NCI-H2196 treated with DMSO at 0.1 percent for 48 hours (cell line): ENCODE measurements at regions not wholly inside any gene's neighbourhood (a gene's known extent, or its start where the extent isn't known, plus 50 kb on each side); places are given as distances from the start of the nearest gene placed in this dataset.
"Not testable (repeated sequence)": the region's sequence is repeated elsewhere in the genome, so short reads cannot be mapped to it uniquely, and the experiment has no call there.

Experiments used
- DNase-seq: peaks from one replicate; lab custom pipeline; 2025; ENCODE audit not compliant: unreplicated experiment; lab: John Stamatoyannopoulos, UW

- no peak for DNase-seq
Measured at GRCh38 chr2:224180810-224181209, 141.7 kb upstream of the SERPINE2 start.

- no peak for DNase-seq
Measured at GRCh38 chr2:224178056-224178455, 139.0 kb upstream of the SERPINE2 start.

GRCh38 chr2:224175538-224175937, 136.5 kb upstream of the SERPINE2 start:
- DNase-seq = no peak

- no peak for DNase-seq
Measured at GRCh38 chr2:224174990-224175389, 135.9 kb upstream of the SERPINE2 start.

DNA sequence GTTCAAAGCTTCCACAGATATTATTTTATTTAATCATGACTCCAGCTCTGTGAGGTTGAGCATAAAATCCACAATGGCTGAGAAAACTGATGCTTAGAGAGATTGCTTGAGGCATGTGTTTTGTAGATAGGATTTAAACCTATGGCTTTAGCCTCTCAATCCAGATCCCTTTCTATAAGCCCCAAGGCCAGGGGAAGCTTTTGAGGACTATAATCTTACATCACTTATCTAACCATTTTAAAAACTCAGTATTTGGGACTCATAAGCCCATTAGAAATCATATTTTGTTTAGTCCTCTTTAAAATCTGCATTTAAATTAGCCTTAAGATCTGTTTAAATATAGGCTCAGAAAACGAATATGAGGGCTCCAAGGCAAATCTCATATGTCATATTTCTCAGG, 135.4 kb upstream of the SERPINE2 start:
- no peak for DNase-seq

DNA sequence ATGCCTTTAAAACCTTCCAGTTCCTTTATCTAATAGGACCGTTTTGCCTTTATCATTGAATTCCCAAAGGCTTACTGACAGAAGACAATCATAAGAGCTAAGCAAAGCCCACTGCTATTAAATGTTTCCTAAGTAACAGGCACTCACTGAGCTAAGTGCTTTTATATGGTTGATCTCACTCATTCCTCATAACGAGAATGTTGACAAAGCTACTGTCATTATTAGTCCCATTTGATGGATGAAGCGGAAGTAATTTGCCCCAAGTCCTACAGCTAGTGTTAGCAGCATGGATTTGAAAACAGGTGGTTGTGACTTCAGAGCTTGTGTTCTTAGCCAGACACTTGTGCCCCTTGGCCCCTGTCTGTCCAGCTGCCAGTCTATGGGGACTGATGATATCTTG, 134.8 kb upstream of the SERPINE2 start:
- DNase-seq = no peak

DNA sequence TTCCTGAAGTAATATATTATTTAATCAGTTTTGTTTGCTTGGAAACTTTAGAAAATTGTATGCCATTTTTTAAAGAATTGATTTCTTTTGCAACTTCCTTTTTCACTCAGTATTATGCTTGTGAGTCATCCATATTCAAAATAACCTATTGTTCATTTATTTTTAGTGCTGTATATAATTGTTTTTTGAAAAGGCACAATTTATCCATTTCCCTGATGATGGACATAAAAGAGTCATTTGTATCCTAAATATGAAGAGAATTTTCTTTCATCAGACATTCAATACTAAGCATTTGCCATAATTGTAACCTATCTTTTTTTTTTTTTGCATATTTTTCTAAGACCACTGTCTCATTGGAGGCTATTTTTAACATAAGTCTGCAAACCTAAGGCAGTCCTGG, 134.1 kb upstream of the SERPINE2 start:
- DNase-seq = no peak

DNA sequence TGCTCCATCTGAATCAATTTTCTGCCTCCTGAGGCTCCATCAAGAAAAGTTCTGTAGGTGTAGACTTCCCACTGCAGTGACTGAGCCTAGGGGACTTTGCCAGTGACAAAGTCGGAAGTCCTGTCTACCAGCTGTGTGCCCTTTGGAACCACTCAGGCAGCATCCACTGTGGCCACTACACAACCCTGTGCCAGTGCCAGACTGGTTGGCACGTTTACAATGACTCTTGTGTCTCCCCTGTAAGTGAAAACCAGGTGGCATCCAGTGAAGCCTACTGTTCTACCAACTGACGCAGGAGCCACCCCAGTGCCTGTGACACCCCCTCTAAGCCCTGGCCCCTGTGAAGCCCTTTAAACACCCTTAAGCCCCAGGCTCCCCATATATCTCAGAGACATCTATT, 132.1 kb upstream of the SERPINE2 start:
- no peak for DNase-seq

- no peak for DNase-seq
Measured at GRCh38 chr2:224169847-224170246, 130.8 kb upstream of the SERPINE2 start.

- not testable (repeated sequence) for DNase-seq
Measured at GRCh38 chr2:224167781-224168180, 128.7 kb upstream of the SERPINE2 start.

- DNase-seq = no peak
Measured at GRCh38 chr2:224166654-224167053, 127.6 kb upstream of the SERPINE2 start.

- no peak for DNase-seq
Measured at GRCh38 chr2:224165901-224166319, 126.8 kb upstream of the SERPINE2 start.

- DNase-seq = no peak
Measured at GRCh38 chr2:224163566-224164307, 124.7 kb upstream of the SERPINE2 start.

- no peak for DNase-seq
Measured at GRCh38 chr2:224162122-224162521, 123.0 kb upstream of the SERPINE2 start.

DNA sequence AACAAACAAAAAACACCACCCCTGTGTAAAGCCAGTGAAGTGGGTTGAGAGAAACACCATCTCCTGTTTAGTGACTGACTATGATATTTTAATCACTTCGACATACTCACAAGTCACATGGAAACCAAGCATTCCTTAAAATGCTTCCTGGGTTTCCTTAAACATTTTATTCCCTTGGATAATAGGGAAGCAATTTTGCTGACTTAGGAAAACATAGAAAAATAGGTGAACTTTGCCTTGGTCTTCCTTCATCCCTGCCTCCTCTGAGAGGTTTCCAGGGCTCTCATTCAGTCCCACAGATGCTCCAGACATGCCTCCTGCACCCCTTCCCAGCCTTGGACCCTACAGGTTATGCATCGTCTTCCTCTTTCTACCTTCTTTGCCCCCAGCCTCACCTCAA, 122.6 kb upstream of the SERPINE2 start:
- no peak for DNase-seq

DNA sequence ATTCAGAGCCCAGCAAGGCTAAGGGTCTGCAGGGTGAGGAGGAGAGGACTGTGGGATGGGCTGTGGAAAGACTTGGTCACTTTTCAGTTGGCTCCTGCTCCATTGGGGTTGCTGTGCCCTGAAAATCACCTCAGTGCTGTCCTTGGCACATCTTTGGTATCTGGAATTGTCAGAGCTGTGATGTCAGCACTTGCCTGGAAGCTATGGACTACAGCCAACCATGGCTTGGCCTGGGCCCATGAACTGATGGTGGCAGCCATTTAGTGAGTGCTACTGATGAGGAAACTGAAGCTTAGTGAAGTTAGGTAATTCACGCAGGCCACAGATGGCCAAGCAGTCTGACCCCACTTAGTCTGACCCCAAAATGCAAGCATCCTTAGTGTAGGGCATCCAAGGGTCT, 121.8 kb upstream of the SERPINE2 start:
- no peak for DNase-seq

- DNase-seq = no peak
Measured at GRCh38 chr2:224159345-224159928, 120.4 kb upstream of the SERPINE2 start.

- DNase-seq = no peak
Measured at GRCh38 chr2:224158831-224159230, 119.7 kb upstream of the SERPINE2 start.

DNA sequence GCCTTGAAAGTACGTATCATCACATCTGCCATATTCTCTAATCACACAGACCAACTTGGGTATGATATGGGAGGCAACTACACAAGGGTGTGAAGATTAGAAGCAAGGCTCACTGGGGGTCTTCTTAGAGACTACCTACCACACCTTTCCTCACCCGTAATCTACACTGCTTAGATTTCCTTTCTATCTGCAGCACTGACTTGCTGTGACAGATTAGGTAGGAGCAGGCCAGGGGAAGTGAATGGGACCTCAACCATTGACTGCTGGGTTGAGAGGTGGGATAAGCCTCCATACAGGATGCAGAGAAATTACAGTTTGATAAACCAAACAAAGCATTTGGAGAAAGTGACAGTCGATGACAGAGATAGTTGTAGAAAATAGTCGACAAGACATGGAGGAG, 119.0 kb upstream of the SERPINE2 start:
- no peak for DNase-seq

DNA sequence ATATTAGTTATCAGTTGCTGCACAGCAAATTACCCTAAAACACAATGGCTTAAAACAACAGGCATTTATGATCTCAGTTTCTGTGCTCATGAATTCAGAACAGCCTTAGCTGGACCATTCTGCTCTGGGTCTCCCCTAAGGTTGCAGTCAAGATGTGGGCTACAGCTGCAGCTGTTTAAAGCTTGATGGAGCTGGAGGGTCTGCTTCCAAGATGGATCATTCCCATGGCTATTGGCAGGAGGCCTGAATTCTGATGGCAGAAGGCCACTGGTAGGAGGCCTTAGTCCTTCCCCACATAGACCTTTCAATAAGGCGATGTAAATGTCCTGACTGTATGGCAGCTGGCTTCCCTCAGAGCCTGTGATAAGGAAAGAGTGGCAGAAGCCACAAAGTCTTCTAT, 118.6 kb upstream of the SERPINE2 start:
- DNase-seq = no peak

DNA sequence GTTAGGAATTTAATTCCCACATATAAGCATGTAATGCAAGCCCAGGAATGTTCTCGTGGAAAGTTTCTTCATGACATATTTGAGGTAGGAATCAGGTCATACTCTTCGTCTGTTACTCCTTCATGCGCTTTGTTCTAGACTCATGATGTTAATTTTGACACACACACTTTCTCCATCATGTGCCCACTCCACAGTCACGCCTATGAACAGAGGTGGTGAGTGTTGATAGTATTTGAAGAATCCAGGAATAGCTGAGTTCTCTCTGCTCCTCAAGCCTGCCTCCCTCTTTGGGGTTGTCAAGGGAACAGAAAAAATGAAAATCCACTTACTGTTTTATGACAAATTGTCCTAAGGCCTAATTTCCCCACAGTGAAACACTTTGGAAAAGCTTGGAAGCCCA, 117.3 kb upstream of the SERPINE2 start:
- no peak for DNase-seq

DNA sequence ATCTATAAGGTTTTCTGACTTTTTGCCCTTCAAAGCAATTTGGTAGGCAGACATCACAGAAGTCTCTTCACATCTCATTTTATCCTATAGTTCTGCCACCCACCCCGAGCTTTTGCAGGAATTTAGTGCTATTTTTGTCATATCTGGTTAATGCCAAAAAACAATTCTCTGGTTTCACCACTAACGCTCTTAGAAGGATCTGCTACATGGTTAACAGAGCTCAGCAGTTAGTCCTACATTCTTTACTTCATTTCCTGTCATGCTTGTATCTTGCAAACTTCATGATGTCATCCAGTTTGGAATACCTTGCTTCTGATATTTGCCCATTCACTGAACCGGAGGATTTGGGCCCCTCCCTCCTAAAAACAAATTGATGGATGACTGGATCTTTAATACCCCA, 116.8 kb upstream of the SERPINE2 start:
- no peak for DNase-seq

GRCh38 chr2:224155371-224155770, 116.3 kb upstream of the SERPINE2 start:
- DNase-seq = no peak
